ENCODE measurements at regions not wholly inside any gene's neighbourhood (a gene's known extent, or its start where the extent isn't known, plus 50 kb on each side); places are given as distances from the start of the nearest gene placed in this dataset.

- DNase-seq, result no peak
These were observed 52.3 kb upstream of the SNTG2 start for GRCh38 chr2:898319-898718.

- DNase-seq, result no peak
These were observed 53.6 kb upstream of the SNTG2 start for GRCh38 chr2:897091-897490.

- no peak for DNase-seq
These were observed 57.3 kb upstream of the SNTG2 start for GRCh38 chr2:893311-893710.

- no peak for DNase-seq
These were observed 57.8 kb upstream of the SNTG2 start for GRCh38 chr2:892892-893291.

GRCh38 chr2:892401-892800 lies 58.2 kb upstream of the SNTG2 start:
- no peak for DNase-seq

- DNase-seq, result no peak
These were observed 58.9 kb upstream of the SNTG2 start for GRCh38 chr2:891734-892133.

- no peak for DNase-seq
These were observed 59.9 kb upstream of the SNTG2 start for GRCh38 chr2:890791-891190.

GRCh38 chr2:890214-890613 lies 60.4 kb upstream of the SNTG2 start:
- no peak for DNase-seq

GRCh38 chr2:888906-889566 lies 61.6 kb upstream of the SNTG2 start:
- DNase-seq, result no peak

- no peak for DNase-seq
These were observed 62.3 kb upstream of the SNTG2 start for GRCh38 chr2:888211-888801.

GRCh38 chr2:887639-888038 lies 63.0 kb upstream of the SNTG2 start:
- DNase-seq, result no peak

- DNase-seq, result no peak
These were observed 64.3 kb upstream of the SNTG2 start for GRCh38 chr2:886072-887022.

GRCh38 chr2:885230-886071 lies 65.2 kb upstream of the SNTG2 start:
- no peak for DNase-seq

- no peak for DNase-seq
These were observed 66.6 kb upstream of the SNTG2 start for GRCh38 chr2:883803-884748.

GRCh38 chr2:883260-883802 lies 67.3 kb upstream of the SNTG2 start:
- no peak for DNase-seq

- DNase-seq, result no peak
These were observed 69.3 kb upstream of the SNTG2 start for GRCh38 chr2:881204-881918.

- DNase-seq, result no peak
These were observed 70.3 kb upstream of the SNTG2 start for GRCh38 chr2:880201-880970.

- DNase-seq, result no peak
These were observed 71.1 kb upstream of the SNTG2 start for GRCh38 chr2:879540-879939.

- no peak for DNase-seq
These were observed 72.3 kb upstream of the SNTG2 start for GRCh38 chr2:878245-878930.

Measured in DMS53 (cell line).